WTC11 (cell line): ENCODE measurements at regions not wholly inside any gene's neighbourhood (a gene's known extent, or its start where the extent isn't known, plus 50 kb on each side); places are given as distances from the start of the nearest gene placed in this dataset.

Experiments used
- CTCF ChIP-seq: fragments of 200-600 bp; IDR thresholded peaks from 2 replicates; pipeline ENCODE4 v1.8.0; 2022; ENCODE audit warnings: antibody characterized with exemption
- ESRRA ChIP-seq: sonication (generic); formaldehyde crosslinking; IDR thresholded peaks from 2 replicates; pipeline ENCODE4 v1.8.1; 2022; ENCODE audit warnings: mild to moderate bottlenecking, missing genetic modification reagents, borderline replicate concordance
- NR3C1 ChIP-seq: sonication (generic); formaldehyde crosslinking; conservative IDR thresholded peaks from 2 replicates; pipeline ENCODE4 v1.8.1; 2023; ENCODE audit warnings: low read depth, mild to moderate bottlenecking, missing genetic modification reagents
- RELA ChIP-seq: sonication (generic); formaldehyde crosslinking; IDR thresholded peaks from 2 replicates; pipeline ENCODE4 v1.8.1; 2022; ENCODE audit warnings: missing genetic modification reagents, mild to moderate bottlenecking, borderline replicate concordance
- SP1 ChIP-seq: sonication (generic); formaldehyde crosslinking; conservative IDR thresholded peaks from 2 replicates; pipeline ENCODE4 v1.8.1; 2022; ENCODE audit warnings: missing genetic modification reagents
- ZMAT4 ChIP-seq: fragments of 250-450 bp; sonication (Bioruptor Pico); IDR thresholded peaks from 2 replicates; pipeline ENCODE4 v1.9.0; 2021; ENCODE audit warnings: mild to moderate bottlenecking
- ZNF281 ChIP-seq: sonication (generic); formaldehyde crosslinking; IDR thresholded peaks from 2 replicates; pipeline ENCODE4 v1.8.0; 2023; ENCODE audit warnings: mild to moderate bottlenecking, missing genetic modification reagents

DNA sequence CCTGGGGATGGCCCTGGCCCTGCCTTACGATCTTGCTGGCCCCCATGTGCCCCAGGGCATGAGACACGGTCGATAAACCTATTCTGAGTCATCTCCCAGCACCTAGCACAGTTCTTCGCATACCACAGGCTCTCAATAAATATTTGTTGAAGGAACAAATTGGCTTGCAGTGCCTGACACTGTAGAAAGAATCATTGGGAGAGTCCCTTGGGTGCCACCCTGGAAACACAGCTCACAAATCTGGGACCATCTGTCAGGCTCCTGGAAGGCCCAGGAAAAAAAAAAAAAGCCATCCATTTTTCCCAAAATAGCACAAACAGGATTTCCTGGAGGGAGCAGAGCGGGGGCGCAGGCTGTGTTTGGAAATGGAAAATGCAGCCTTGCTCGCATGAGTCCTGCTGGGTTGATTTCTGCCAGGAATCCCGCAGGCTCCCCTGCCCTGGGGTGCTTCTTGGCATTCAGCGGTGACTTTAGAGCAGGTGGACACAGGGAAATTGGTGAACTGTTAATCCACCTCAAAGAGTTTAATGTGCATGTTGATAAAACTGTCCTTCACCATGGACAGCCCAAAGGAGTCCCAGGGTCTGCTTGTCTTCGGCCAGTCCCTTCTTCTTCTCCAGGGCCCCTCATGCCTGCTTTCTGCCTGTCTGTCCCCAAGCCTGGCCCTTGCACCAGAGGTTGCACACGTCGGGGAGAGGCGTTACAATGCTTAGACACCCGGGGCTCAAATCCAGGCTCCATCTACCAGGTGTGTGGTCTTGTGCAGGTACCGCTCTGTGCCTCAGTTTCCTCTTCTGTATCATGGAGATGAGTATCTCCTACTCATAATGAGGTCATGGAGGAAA is 106.1 kb upstream of the RFLNA start:
- TF ChIP-seq CTCF (no peak), ESRRA (CRISPR knock-in tag) (no peak), RELA (CRISPR knock-in tag) (no peak), SP1 (CRISPR knock-in tag) (no peak), ZNF281 (CRISPR knock-in tag) (no peak), ZMAT4 (CRISPR knock-in tag) (no peak), NR3C1 (no peak)
